ENCODE measurements at regions not wholly inside any gene's neighbourhood (a gene's known extent, or its start where the extent isn't known, plus 50 kb on each side); places are given as distances from the start of the nearest gene placed in this dataset.

GRCh38 chr5:67401172-67401571 is 204.6 kb upstream of the CD180 start:
- no peaks in the 10 kb centered on the region for H3K27me3 ChIP-seq (replicated peaks in 1 of 4; ENCODE audit: control extremely low read depth in 1 of 4, control insufficient read depth in 3 of 4, insufficient read depth in 4 of 4, low read length in 3 of 4)
- Mint-ChIP-seq H3K27ac (no peak overlapping the region), H3K4me3 (no peak overlapping the region), H3K27me3 (peaks cover 7% of the 10 kb centered on the region), H3K4me1 (no peaks in the 10 kb centered on the region), H3K9me3 (ENCODE audit: insufficient read depth) (no peaks in the 10 kb centered on the region)
- ATAC-seq (ENCODE audit: low read depth) (no peak), DNase-seq (no peak)
- no peak overlapping the region for H2AFZ ChIP-seq (ENCODE audit: insufficient read depth, low read depth, low read length, poor library complexity, severe bottlenecking)
- no peaks in the 10 kb centered on the region for H3K36me3 ChIP-seq (replicated peaks in 1 of 2; ENCODE audit: control extremely low read depth in 1 of 2, control insufficient read depth in 1 of 2, extremely low read depth in 1 of 2, insufficient read depth in 2 of 2, low read length in 1 of 2)
- H3K4me3 ChIP-seq (ENCODE audit: control extremely low read depth in 1 of 5, extremely low read depth in 1 of 5, insufficient read depth in 1 of 5, low read depth in 2 of 5, low read length in 4 of 5): no peak overlapping the region
- no CpG with 5 or more reads among the region's 2 CpGs for WGBS (ENCODE audit: insufficient coverage)
- H3K9ac ChIP-seq (ENCODE audit: low read length): no peak overlapping the region
- H3K4me1 ChIP-seq (ENCODE audit: control insufficient read depth in 2 of 2, insufficient read depth in 2 of 2, low read length in 2 of 2): no peaks in the 10 kb centered on the region
- POLR2A ChIA-PET: no interaction called here
- H3K4me2 ChIP-seq (replicated peaks; ENCODE audit: low read depth, low read length, poor library complexity, severe bottlenecking): no peak overlapping the region
- H3K9me3 ChIP-seq (ENCODE audit: control extremely low read depth in 1 of 3, control insufficient read depth in 2 of 3, insufficient read depth in 1 of 3, low read length in 2 of 3): no peaks in the 10 kb centered on the region
- no peaks in the 10 kb centered on the region for H3K79me2 ChIP-seq (ENCODE audit: control insufficient read depth, insufficient read depth, low read length)
- intact Hi-C loops (cut with micrococcal nuclease): no loop called here
- no peak overlapping the region for H3K27ac ChIP-seq (ENCODE audit: low read length in 2 of 2)
- TF ChIP-seq, protein P1, sequence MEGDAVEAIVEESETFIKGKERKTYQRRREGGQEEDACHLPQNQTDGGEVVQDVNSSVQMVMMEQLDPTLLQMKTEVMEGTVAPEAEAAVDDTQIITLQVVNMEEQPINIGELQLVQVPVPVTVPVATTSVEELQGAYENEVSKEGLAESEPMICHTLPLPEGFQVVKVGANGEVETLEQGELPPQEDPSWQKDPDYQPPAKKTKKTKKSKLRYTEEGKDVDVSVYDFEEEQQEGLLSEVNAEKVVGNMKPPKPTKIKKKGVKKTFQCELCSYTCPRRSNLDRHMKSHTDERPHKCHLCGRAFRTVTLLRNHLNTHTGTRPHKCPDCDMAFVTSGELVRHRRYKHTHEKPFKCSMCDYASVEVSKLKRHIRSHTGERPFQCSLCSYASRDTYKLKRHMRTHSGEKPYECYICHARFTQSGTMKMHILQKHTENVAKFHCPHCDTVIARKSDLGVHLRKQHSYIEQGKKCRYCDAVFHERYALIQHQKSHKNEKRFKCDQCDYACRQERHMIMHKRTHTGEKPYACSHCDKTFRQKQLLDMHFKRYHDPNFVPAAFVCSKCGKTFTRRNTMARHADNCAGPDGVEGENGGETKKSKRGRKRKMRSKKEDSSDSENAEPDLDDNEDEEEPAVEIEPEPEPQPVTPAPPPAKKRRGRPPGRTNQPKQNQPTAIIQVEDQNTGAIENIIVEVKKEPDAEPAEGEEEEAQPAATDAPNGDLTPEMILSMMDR (IDR thresholded peaks at IDR 0.05): no peak
- TF ChIP-seq EZH2 (IDR thresholded peaks at IDR 0.05; ENCODE audit: borderline replicate concordance, insufficient read depth, low read depth, low read length, poor library complexity, severe bottlenecking): no peak
- no peaks in the 10 kb centered on the region for H4K20me1 ChIP-seq (ENCODE audit: control insufficient read depth, insufficient read depth, low read length, poor library complexity, severe bottlenecking)
- CTCF ChIA-PET: no interaction called here

DNA sequence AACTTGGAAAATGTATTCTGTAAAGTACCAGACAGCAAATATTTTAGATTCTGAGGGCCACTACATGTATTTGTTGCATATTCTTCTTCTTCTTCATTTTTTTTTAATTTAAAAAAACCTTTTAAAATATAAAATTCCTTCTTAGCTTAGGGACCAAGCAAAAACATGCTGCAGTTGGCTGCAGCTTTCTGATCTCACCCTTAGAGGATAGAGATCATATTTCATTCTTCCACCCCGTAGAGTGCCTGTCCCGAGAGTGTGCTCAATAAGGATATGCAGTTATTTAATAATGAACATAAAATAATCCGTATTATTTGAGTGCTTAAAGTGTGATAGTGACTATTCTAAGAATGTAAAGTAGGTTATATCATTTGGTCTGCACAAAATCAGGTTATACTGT is 204.2 kb upstream of the CD180 start:
- Histone ChIP-seq H4K20me1 (ENCODE audit: control insufficient read depth, insufficient read depth, low read length, poor library complexity, severe bottlenecking) (no peaks in the 10 kb centered on the region), H3K4me2 (replicated peaks; ENCODE audit: low read depth, low read length, poor library complexity, severe bottlenecking) (no peak overlapping the region), H3K27me3 (replicated peaks in 1 of 4; ENCODE audit: control extremely low read depth in 1 of 4, control insufficient read depth in 3 of 4, insufficient read depth in 4 of 4, low read length in 3 of 4) (no peaks in the 10 kb centered on the region), H3K9ac (ENCODE audit: low read length) (no peak overlapping the region), H3K27ac (ENCODE audit: low read length in 2 of 2) (no peak overlapping the region), H3K4me1 (ENCODE audit: control insufficient read depth in 2 of 2, insufficient read depth in 2 of 2, low read length in 2 of 2) (no peaks in the 10 kb centered on the region), H3K9me3 (ENCODE audit: control extremely low read depth in 1 of 3, control insufficient read depth in 2 of 3, insufficient read depth in 1 of 3, low read length in 2 of 3) (no peaks in the 10 kb centered on the region), H3K4me3 (ENCODE audit: control extremely low read depth in 1 of 5, extremely low read depth in 1 of 5, insufficient read depth in 1 of 5, low read depth in 2 of 5, low read length in 4 of 5) (no peak overlapping the region), H3K36me3 (replicated peaks in 1 of 2; ENCODE audit: control extremely low read depth in 1 of 2, control insufficient read depth in 1 of 2, extremely low read depth in 1 of 2, insufficient read depth in 2 of 2, low read length in 1 of 2) (no peaks in the 10 kb centered on the region), H2AFZ (ENCODE audit: insufficient read depth, low read depth, low read length, poor library complexity, severe bottlenecking) (no peak overlapping the region), H3K79me2 (ENCODE audit: control insufficient read depth, insufficient read depth, low read length) (no peaks in the 10 kb centered on the region)
- POLR2A ChIA-PET: no interaction called here
- Mint-ChIP-seq H3K4me3 (no peak overlapping the region), H3K4me1 (no peaks in the 10 kb centered on the region), H3K9me3 (ENCODE audit: insufficient read depth) (no peaks in the 10 kb centered on the region), H3K27ac (no peak overlapping the region), H3K27me3 (peaks cover 7% of the 10 kb centered on the region)
- intact Hi-C loops (cut with micrococcal nuclease): no loop called here
- WGBS (ENCODE audit: insufficient coverage): no CpG with 5 or more reads among the region's 3 CpGs
- TF ChIP-seq, protein P1 (IDR thresholded peaks at IDR 0.05): no peak
- TF ChIP-seq EZH2 (IDR thresholded peaks at IDR 0.05; ENCODE audit: borderline replicate concordance, insufficient read depth, low read depth, low read length, poor library complexity, severe bottlenecking): no peak
- no peak for DNase-seq
- no peak for ATAC-seq (ENCODE audit: low read depth)
- CTCF ChIA-PET: no interaction called here

Measured in B cell (primary cell).